Gastroesophageal sphincter (tissue), 3 donors: ENCODE measurements at regions not wholly inside any gene's neighbourhood (a gene's known extent, or its start where the extent isn't known, plus 50 kb on each side); places are given as distances from the start of the nearest gene placed in this dataset.

Source experiments
- EP300 ChIP-seq: sonication (generic); formaldehyde crosslinking; IDR thresholded peaks from one replicate; pipeline ENCODE4 v1.6.1; 2017; ENCODE audit warnings: antibody characterized with exemption, mild to moderate bottlenecking
- POLR2A ChIP-seq, 2 donors: fragments of 450-650 bp; IDR thresholded peaks; one replicate each; pipeline ENCODE4 v1.6.1; 2017; ENCODE audit warnings: antibody characterized with exemption in 2 of 2, mild to moderate bottlenecking in 2 of 2, moderate library complexity in 1 of 2
- POLR2AphosphoS5 ChIP-seq: sonication (generic); formaldehyde crosslinking; IDR thresholded peaks from one replicate; pipeline ENCODE4 v1.6.1; 2017; ENCODE audit warnings: antibody characterized with exemption
- TF ChIP-seq, protein P1 (sequence below), 4 experiments: fragments of 200-600 bp in 2 of 4; fragments of 450-650 bp in 2 of 4; sonication (generic) in 1 of 4; IDR thresholded peaks; one replicate each; pipeline ENCODE4 v1.5.1; 2017 to 2019; ENCODE audit warnings: antibody characterized with exemption in 4 of 4, mild to moderate bottlenecking in 2 of 4, moderate library complexity in 2 of 4

DNA sequence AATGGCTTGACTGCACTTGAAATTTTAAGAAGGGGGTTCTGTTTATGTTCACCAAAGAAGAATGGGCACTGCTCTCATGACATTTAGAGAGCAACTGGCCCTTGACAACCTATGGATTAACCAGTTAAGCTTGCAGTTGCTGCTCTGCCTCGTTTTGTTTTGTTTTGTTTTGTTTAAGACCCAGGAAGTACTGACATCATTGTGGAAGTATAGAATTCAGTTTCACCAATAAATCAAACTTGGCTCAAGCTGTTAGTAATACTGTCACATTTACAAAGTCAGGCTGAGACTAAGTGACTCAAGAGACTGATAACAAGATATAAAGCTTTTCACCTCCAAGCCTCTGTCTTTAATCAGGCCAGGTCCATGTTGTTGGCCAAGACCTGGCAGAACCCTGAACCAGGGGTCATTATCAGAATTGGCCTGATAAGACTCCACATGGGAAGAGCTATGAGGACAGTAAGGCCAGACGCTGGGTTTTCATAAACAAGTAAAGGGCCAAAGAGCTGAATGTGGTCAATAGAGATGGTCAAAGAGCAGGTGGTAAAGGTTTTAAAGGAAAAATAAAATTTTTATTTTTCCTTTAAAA lies 99.4 kb upstream of the VGLL2 start:
- TF ChIP-seq, protein P1, sequence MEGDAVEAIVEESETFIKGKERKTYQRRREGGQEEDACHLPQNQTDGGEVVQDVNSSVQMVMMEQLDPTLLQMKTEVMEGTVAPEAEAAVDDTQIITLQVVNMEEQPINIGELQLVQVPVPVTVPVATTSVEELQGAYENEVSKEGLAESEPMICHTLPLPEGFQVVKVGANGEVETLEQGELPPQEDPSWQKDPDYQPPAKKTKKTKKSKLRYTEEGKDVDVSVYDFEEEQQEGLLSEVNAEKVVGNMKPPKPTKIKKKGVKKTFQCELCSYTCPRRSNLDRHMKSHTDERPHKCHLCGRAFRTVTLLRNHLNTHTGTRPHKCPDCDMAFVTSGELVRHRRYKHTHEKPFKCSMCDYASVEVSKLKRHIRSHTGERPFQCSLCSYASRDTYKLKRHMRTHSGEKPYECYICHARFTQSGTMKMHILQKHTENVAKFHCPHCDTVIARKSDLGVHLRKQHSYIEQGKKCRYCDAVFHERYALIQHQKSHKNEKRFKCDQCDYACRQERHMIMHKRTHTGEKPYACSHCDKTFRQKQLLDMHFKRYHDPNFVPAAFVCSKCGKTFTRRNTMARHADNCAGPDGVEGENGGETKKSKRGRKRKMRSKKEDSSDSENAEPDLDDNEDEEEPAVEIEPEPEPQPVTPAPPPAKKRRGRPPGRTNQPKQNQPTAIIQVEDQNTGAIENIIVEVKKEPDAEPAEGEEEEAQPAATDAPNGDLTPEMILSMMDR (IDR thresholded peaks at IDR 0.05): no peak
- TF ChIP-seq POLR2A (IDR thresholded peaks at IDR 0.05) (no peak), EP300 (no peak), POLR2AphosphoS5 (no peak)
